Effector memory CD8-positive, alpha-beta T cell (primary cell): ENCODE measurements at regions not wholly inside any gene's neighbourhood (a gene's known extent, or its start where the extent isn't known, plus 50 kb on each side); places are given as distances from the start of the nearest gene placed in this dataset.
"Not testable (repeated sequence)": the region's sequence is repeated elsewhere in the genome, so short reads cannot be mapped to it uniquely, and the experiment has no call there.

ENCODE experiments used
- ATAC-seq: fragments of 150-1000 bp; cut with Tn5 transposase; replicated peaks from 2 replicates; pipeline ENCODE4 v1.10.0; 2021; ENCODE audit warnings: mild to moderate bottlenecking, moderate library complexity
- DNase-seq, 3 experiments: peaks; one replicate each; pipeline ENCODE4 v3.0.0; 2021
- H3K27ac Mint-ChIP-seq, 2 donors: one replicate each; pipeline ENCODE4 v1.8.0; 2022; ENCODE audit warnings: mild to moderate bottlenecking in 2 of 2, mixed read lengths in 2 of 2, moderate library complexity in 2 of 2
- H3K27me3 Mint-ChIP-seq, 2 donors: one replicate each; pipeline ENCODE4 v1.8.0; 2022; ENCODE audit warnings: mixed read lengths in 2 of 2
- H3K36me3 Mint-ChIP-seq: one replicate; pipeline ENCODE4 v1.8.0; 2022; ENCODE audit warnings: mild to moderate bottlenecking, moderate library complexity, mixed read lengths; ENCODE audit not compliant: insufficient read depth
- H3K4me1 Mint-ChIP-seq, 2 donors: one replicate each; pipeline ENCODE4 v1.8.0; 2022; ENCODE audit warnings: low read depth in 2 of 2, mixed read lengths in 2 of 2
- H3K4me3 Mint-ChIP-seq, 2 donors: one replicate each; pipeline ENCODE4 v1.8.0; 2022; ENCODE audit warnings: mild to moderate bottlenecking in 2 of 2, mixed read lengths in 2 of 2, moderate library complexity in 2 of 2
- H3K9me3 Mint-ChIP-seq, 2 donors: one replicate each; pipeline ENCODE4 v1.8.0; 2022; ENCODE audit warnings: mixed read lengths in 2 of 2

GRCh38 chr6:14891820-14892375, 354.0 kb upstream of the JARID2 start:
- H3K9me3 Mint-ChIP-seq, H3K4me3 Mint-ChIP-seq, H3K4me1 Mint-ChIP-seq, DNase-seq, ATAC-seq, H3K36me3 Mint-ChIP-seq, H3K27ac Mint-ChIP-seq: not testable (repeated sequence)
- peaks cover 0 to 28% of the 10 kb centered on the region in 2 donors for H3K27me3 Mint-ChIP-seq

- Mint-ChIP-seq H3K27me3 (peaks cover 0 to 28% of the 10 kb centered on the region in 2 donors), H3K36me3 (no peaks in the 10 kb centered on the region), H3K4me1 (no peaks in the 10 kb centered on the region), H3K9me3 (no peaks in the 10 kb centered on the region), H3K4me3 (no peak overlapping the region), H3K27ac (no peak overlapping the region)
- no peak for ATAC-seq
- no peak for DNase-seq
Observed at GRCh38 chr6:14894105-14894504, 351.8 kb upstream of the JARID2 start.

DNA sequence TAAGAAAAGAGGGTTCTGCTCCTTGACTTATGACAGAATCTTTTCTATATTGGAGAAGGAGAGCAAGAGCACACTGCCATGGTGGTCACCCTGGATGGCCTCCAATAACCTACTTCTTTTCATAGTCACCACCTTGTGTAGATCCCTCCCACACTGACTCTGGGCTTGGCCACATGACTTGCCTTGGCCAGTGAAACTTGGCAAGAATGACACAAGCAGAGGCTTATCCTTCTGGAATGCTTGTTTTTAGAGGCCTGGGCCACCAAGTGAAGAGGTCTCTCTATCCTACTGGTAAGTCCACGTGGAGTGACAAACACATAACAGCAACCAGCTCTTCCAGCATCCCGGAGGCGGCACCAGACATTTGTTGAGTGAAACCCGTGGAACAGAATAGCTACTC, 349.4 kb upstream of the JARID2 start:
- Mint-ChIP-seq H3K27me3 (peaks cover 0 to 17% of the 10 kb centered on the region in 2 donors), H3K27ac (no peak overlapping the region)
- DNase-seq = no peak

DNA sequence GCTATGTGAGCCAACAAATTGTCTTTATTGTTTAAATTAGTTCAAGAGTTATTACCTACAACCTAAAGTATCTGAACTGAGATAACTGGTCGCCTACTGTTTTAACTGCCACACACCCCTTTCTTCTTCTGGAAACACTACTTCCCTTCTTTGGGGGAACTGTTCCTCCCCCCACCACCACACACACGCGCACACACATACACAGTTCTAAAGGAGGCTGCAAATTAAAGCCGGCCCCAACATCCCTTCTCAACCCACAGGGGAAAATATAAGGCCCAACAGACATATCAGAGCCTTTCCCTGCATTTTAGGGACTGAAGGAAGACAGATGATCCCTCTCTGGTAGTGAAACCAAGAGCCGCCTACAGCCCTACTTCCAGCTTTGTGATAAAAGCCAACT, 348.0 kb upstream of the JARID2 start:
- H3K27me3 Mint-ChIP-seq = peaks cover 0 to 3% of the 10 kb centered on the region in 2 donors
- no peak overlapping the region for H3K27ac Mint-ChIP-seq
- ATAC-seq (no peak), DNase-seq (no peak)
- no peak overlapping the region for H3K4me3 Mint-ChIP-seq
- no peaks in the 10 kb centered on the region for H3K9me3 Mint-ChIP-seq
- H3K36me3 Mint-ChIP-seq = no peaks in the 10 kb centered on the region
- no peaks in the 10 kb centered on the region for H3K4me1 Mint-ChIP-seq

More for the DNA sequence above, 349.4 kb upstream of the JARID2 start:
- Mint-ChIP-seq H3K4me1 (no peaks in the 10 kb centered on the region), H3K4me3 (no peak overlapping the region), H3K36me3 (no peaks in the 10 kb centered on the region), H3K9me3 (no peaks in the 10 kb centered on the region)
- no peak for ATAC-seq

GRCh38 chr6:14899441-14899840, 346.4 kb upstream of the JARID2 start:
- not testable (repeated sequence) for H3K4me1 Mint-ChIP-seq, H3K27me3 Mint-ChIP-seq, H3K27ac Mint-ChIP-seq, ATAC-seq, H3K36me3 Mint-ChIP-seq, H3K4me3 Mint-ChIP-seq, DNase-seq, H3K9me3 Mint-ChIP-seq

- ATAC-seq (no peak), DNase-seq (no peak)
- Mint-ChIP-seq H3K4me1 (no peaks in the 10 kb centered on the region), H3K9me3 (no peaks in the 10 kb centered on the region), H3K4me3 (no peak overlapping the region), H3K27me3 (no peaks in the 10 kb centered on the region), H3K36me3 (no peaks in the 10 kb centered on the region), H3K27ac (no peak overlapping the region)
Observed at GRCh38 chr6:14900919-14901318, 344.9 kb upstream of the JARID2 start.

- no peak for ATAC-seq
- Mint-ChIP-seq H3K27ac (no peak overlapping the region), H3K4me1 (no peaks in the 10 kb centered on the region), H3K27me3 (no peaks in the 10 kb centered on the region), H3K4me3 (no peak overlapping the region), H3K36me3 (no peaks in the 10 kb centered on the region), H3K9me3 (no peaks in the 10 kb centered on the region)
- DNase-seq = no peak
Observed at GRCh38 chr6:14903176-14904038, 342.5 kb upstream of the JARID2 start.

DNA sequence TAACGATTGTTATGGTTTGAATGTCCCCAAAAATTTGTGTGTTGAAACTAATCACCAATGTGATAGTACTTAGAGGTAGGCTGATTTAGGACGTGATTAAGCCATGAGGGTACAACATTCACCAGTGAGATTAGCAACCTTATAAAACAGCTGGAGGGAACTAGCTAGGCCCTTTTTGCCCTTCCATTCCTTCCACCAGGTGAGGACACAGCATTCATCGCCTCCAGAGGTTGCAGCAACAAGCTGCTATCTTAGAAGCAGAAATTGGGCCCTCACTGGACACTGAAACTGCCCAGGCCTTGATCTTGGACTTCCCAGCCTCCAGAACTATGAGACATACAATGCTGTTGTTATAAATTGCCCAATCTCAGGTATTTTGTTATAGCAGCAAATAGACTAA, 340.7 kb upstream of the JARID2 start:
- no peak for DNase-seq
- Mint-ChIP-seq H3K9me3 (no peaks in the 10 kb centered on the region), H3K27ac (no peak overlapping the region), H3K4me1 (peaks cover under 1 to 5% of the 10 kb centered on the region in 2 donors), H3K4me3 (no peak overlapping the region), H3K36me3 (no peaks in the 10 kb centered on the region), H3K27me3 (no peaks in the 10 kb centered on the region)
- ATAC-seq = no peak

GRCh38 chr6:14906621-14907020, 339.2 kb upstream of the JARID2 start:
- Mint-ChIP-seq H3K36me3 (no peaks in the 10 kb centered on the region), H3K27me3 (no peaks in the 10 kb centered on the region), H3K9me3 (no peaks in the 10 kb centered on the region), H3K27ac (no peak overlapping the region), H3K4me1 (peaks cover 14 to 19% of the 10 kb centered on the region in 2 donors), H3K4me3 (no peak overlapping the region)
- ATAC-seq = no peak
- no peak for DNase-seq

DNA sequence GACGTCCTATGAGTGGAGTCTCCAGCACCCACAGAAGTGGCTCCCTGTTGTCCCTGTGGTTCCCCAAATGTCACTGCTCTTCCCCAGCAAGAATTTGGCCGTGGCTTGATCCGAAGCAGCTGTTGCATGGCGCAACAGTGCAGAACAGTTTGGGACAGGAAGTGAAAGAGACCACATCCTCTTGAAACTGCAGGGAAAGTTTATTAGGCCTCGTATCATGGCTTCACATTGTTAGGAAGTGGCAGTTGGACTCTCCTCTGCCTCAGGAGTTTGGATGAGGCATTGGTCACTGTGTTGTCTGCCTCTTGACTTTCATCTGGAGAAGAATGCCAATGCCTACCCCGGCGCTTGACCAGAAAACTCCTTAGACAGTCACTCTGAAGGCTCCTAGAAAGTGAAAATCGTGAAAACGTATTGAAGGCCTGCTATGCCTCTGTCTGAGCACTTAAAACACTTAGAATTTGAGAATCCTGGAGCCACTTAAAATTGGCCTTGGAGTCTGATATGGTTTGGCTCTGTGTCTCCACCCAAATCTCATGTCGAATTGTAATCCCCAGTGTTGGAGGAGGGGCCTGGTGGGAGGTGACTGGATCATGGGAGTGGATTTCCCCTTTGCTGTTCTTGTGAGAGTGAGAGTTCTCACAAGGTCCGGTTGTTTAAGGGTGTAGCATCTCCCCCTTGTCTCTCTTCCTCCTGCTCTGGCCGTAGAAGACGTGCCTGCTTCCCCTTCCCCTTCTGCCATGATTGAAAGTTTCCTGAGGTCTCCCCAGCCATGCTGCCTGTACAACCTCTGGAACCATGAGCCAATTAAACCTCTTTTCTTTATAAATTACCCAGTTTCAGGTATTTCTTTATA, 334.9 kb upstream of the JARID2 start:
- H3K9me3 Mint-ChIP-seq = no peaks in the 10 kb centered on the region
- peak overlapping the region; percentile 53 to 77 for H3K27ac Mint-ChIP-seq
- H3K4me3 Mint-ChIP-seq = peak overlapping the region; percentile 73 to 75
- H3K4me1 Mint-ChIP-seq = peaks cover 17 to 19% of the 10 kb centered on the region in 2 donors
- peak; percentile 69 for ATAC-seq
- peak in 1 of 3 experiments; percentile 6 for DNase-seq
- no peaks in the 10 kb centered on the region for H3K36me3 Mint-ChIP-seq
- no peaks in the 10 kb centered on the region for H3K27me3 Mint-ChIP-seq

GRCh38 chr6:14912226-14912625, 333.6 kb upstream of the JARID2 start:
- ATAC-seq (no peak), DNase-seq (no peak)
- Mint-ChIP-seq H3K4me1 (peaks cover 17 to 19% of the 10 kb centered on the region in 2 donors), H3K27me3 (no peaks in the 10 kb centered on the region), H3K27ac (no peak overlapping the region), H3K4me3 (no peak overlapping the region), H3K9me3 (no peaks in the 10 kb centered on the region), H3K36me3 (no peaks in the 10 kb centered on the region)

- H3K4me1 Mint-ChIP-seq = peaks cover 17 to 19% of the 10 kb centered on the region in 2 donors
- H3K36me3 Mint-ChIP-seq = no peaks in the 10 kb centered on the region
- H3K27ac Mint-ChIP-seq = no peak overlapping the region
- ATAC-seq (no peak), DNase-seq (no peak)
- H3K27me3 Mint-ChIP-seq = no peaks in the 10 kb centered on the region
- H3K9me3 Mint-ChIP-seq = no peaks in the 10 kb centered on the region
- H3K4me3 Mint-ChIP-seq = no peak overlapping the region
Observed at GRCh38 chr6:14912706-14913105, 333.2 kb upstream of the JARID2 start.

GRCh38 chr6:14913931-14914330, 331.9 kb upstream of the JARID2 start:
- ATAC-seq (no peak), DNase-seq (no peak)
- H3K36me3 Mint-ChIP-seq = no peaks in the 10 kb centered on the region
- H3K27ac Mint-ChIP-seq = no peak overlapping the region
- H3K9me3 Mint-ChIP-seq = no peaks in the 10 kb centered on the region
- H3K27me3 Mint-ChIP-seq = no peaks in the 10 kb centered on the region
- H3K4me3 Mint-ChIP-seq = no peak overlapping the region
- peaks cover 17 to 19% of the 10 kb centered on the region in 2 donors for H3K4me1 Mint-ChIP-seq
